Lung (tissue), 11 donors: ENCODE measurements at regions not wholly inside any gene's neighbourhood (a gene's known extent, or its start where the extent isn't known, plus 50 kb on each side); places are given as distances from the start of the nearest gene placed in this dataset.
A peak's percentile ranks its signal among the peaks of the same experiment; 100 is the strongest.

Source experiments
- ATAC-seq: fragments of 200-7000 bp; cut with Tn5 transposase; one replicate; pipeline ENCODE4 v1.9.1; 2020; ENCODE audit warnings: moderate number of reproducible peaks; ENCODE audit not compliant: insufficient read depth, low FRiP score
- DNase-seq, 3 donors: peaks; one replicate each; pipeline ENCODE4 v3.0.0-alpha.2; 2013 to 2017
- H3K27ac ChIP-seq, 2 donors: one replicate each; pipeline ENCODE4 v1.5.1; 2013; ENCODE audit warnings: mild to moderate bottlenecking in 2 of 2, moderate library complexity in 2 of 2, control low read depth in 1 of 2, inconsistent platforms in 1 of 2, low read depth in 1 of 2, low read length in 1 of 2
- H3K27me3 ChIP-seq, 3 donors: one replicate each; pipeline ENCODE4 v1.5.1; 2013; ENCODE audit warnings: low read length in 2 of 3; ENCODE audit not compliant: control insufficient read depth in 3 of 3, insufficient read depth in 3 of 3
- H3K36me3 ChIP-seq, 4 donors: one replicate each; pipeline ENCODE4 v1.5.1; 2013; ENCODE audit warnings: low read length in 4 of 4, mild to moderate bottlenecking in 1 of 4, moderate library complexity in 1 of 4; ENCODE audit not compliant: control insufficient read depth in 4 of 4, insufficient read depth in 4 of 4
- H3K4me1 ChIP-seq, 5 donors: one replicate each; pipeline ENCODE4 v1.5.1; 2013; ENCODE audit warnings: low read length in 5 of 5, mild to moderate bottlenecking in 2 of 5, moderate library complexity in 1 of 5; ENCODE audit not compliant: control insufficient read depth in 5 of 5, insufficient read depth in 5 of 5
- H3K4me3 ChIP-seq: one replicate; pipeline ENCODE4 v1.5.1; 2013; ENCODE audit warnings: mild to moderate bottlenecking, control low read depth, moderate library complexity
- H3K9ac ChIP-seq, 2 donors: one replicate each; pipeline ENCODE4 v1.5.1; 2013; ENCODE audit warnings: low read length in 2 of 2, control low read depth in 1 of 2; ENCODE audit not compliant: insufficient read depth in 1 of 2
- H3K9me3 ChIP-seq, 4 donors: one replicate each; pipeline ENCODE4 v1.5.1; 2013; ENCODE audit warnings: low read length in 3 of 4, mild to moderate bottlenecking in 1 of 4, moderate library complexity in 1 of 4; ENCODE audit not compliant: control insufficient read depth in 4 of 4, insufficient read depth in 3 of 4
- whole genome bisulfite sequencing, 2 donors: extraction: QIAGEN DNeasy Blood & Tissue Kit; methylation state at CpG; one replicate each; pipeline ENCODE4 v1.1.7; 2013; 5-methylcytosine and 5-hydroxymethylcytosine counted together
- TF ChIP-seq, protein P1 (sequence below): IDR thresholded peaks from 2 replicates; pipeline ENCODE4 v1.5.1; 2012; ENCODE audit warnings: mild to moderate bottlenecking; ENCODE audit errors: control extremely low read depth, extremely low read depth
- donor health status: control.
- donor health status: control.
- donor health status: Bipolar disorder and iron deficiency.
- donor health status: healthy.
- donor health status: DM: yes; HTN: yes; CAD: no.

DNA sequence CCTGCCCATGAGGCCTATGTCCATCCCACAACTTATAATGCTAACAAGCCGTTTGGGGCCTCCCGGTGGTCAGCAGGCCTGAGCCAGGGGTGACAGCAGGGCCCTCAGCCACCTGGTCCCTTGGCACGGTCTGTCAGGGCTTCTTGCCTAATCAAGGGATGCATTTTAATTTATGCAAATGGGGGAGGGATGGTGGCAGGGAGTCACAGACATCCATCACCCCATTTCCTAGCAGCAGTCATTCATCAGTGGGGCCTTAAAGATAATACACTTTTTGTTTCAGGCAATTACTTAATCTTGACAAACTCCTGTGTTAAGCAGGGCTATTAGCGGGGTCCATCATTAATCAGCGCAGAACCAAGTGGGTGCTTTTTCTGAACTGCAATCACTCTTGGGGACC, 174.5 kb downstream of the GLI2 start:
- Histone ChIP-seq H3K36me3 (no peaks in the 10 kb centered on the region), H3K9me3 (peaks cover 0 to 1% (median 0%) of the 10 kb centered on the region in 4 donors), H3K27me3 (peaks cover 0 to 3% (median 0%) of the 10 kb centered on the region in 3 donors), H3K4me1 (peaks cover 12 to 78% (median 43%) of the 10 kb centered on the region in 5 donors), H3K9ac (peak overlapping the region in 1 of 2 donors; percentile 19), H3K27ac (no peak overlapping the region), H3K4me3 (no peak overlapping the region)
- ATAC-seq, result no peak
- 87 to 88% methylated on average over 5 of the region's 5 CpGs for WGBS, 2 donors
- TF ChIP-seq, protein P1, sequence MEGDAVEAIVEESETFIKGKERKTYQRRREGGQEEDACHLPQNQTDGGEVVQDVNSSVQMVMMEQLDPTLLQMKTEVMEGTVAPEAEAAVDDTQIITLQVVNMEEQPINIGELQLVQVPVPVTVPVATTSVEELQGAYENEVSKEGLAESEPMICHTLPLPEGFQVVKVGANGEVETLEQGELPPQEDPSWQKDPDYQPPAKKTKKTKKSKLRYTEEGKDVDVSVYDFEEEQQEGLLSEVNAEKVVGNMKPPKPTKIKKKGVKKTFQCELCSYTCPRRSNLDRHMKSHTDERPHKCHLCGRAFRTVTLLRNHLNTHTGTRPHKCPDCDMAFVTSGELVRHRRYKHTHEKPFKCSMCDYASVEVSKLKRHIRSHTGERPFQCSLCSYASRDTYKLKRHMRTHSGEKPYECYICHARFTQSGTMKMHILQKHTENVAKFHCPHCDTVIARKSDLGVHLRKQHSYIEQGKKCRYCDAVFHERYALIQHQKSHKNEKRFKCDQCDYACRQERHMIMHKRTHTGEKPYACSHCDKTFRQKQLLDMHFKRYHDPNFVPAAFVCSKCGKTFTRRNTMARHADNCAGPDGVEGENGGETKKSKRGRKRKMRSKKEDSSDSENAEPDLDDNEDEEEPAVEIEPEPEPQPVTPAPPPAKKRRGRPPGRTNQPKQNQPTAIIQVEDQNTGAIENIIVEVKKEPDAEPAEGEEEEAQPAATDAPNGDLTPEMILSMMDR, result no peak
- DNase-seq, result peak in 1 of 3 donors; percentile 29

DNA sequence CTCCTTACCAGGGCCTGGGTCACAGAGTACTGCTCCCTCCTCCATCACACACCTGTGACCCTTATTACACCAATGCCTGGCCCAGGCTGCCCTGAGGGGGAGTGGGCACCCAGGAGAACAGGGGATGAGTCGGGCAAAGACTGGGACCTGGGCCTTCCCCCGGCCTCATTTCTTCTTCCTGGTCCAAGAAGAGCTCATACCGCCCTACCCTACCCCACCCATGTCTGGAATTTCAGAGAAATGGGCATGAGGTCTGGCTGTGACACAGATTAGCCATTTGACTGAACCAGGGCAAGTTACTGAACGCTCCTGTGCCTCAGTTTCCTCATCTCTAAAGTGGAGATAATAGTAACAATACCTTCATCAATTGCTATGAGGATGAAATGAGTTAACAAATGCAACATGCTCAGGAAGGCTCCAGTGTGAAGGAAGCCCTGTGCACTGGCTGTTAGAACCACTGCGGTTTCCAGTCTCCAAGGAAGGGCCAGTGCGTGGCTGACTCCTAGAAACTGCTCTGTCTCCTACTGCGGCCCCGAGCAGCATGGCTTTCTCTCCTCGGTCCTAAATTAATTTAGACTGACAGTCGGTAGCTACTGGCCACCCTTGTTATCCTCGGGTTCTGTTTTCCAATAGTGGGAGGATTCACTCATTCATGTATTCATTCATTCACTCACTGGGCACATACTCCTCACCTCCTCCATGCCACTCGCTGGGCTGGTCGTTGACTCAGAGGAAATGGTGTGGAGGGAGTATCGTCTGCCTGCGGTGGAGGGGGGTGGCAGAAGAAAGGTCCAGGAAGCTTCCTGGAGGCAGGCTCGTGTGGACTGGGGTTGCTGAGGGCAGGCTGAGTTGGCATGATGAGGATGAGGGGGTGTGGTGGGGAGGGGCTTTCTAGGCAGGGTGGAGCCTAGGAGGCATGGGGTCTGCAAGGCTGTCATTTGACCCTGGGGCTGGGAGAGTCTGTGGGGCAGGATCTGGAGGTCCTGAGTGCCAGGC, 175.6 kb downstream of the GLI2 start:
- 75 to 87% methylated on average over 16 of the region's 16 CpGs for WGBS, 2 donors
- no peaks in the 10 kb centered on the region for H3K36me3 ChIP-seq
- H3K27ac ChIP-seq, result no peak overlapping the region
- peaks cover 0 to 1% (median 0%) of the 10 kb centered on the region in 4 donors for H3K9me3 ChIP-seq
- no peak for ATAC-seq
- TF ChIP-seq, protein P1, result no peak
- no peak for DNase-seq
- H3K4me1 ChIP-seq, result peaks cover 16 to 80% (median 46%) of the 10 kb centered on the region in 5 donors
- H3K27me3 ChIP-seq, result peaks cover 0 to 3% (median 0%) of the 10 kb centered on the region in 3 donors
- no peak overlapping the region for H3K4me3 ChIP-seq
- H3K9ac ChIP-seq, result peak overlapping the region in 1 of 2 donors; percentile 17

DNA sequence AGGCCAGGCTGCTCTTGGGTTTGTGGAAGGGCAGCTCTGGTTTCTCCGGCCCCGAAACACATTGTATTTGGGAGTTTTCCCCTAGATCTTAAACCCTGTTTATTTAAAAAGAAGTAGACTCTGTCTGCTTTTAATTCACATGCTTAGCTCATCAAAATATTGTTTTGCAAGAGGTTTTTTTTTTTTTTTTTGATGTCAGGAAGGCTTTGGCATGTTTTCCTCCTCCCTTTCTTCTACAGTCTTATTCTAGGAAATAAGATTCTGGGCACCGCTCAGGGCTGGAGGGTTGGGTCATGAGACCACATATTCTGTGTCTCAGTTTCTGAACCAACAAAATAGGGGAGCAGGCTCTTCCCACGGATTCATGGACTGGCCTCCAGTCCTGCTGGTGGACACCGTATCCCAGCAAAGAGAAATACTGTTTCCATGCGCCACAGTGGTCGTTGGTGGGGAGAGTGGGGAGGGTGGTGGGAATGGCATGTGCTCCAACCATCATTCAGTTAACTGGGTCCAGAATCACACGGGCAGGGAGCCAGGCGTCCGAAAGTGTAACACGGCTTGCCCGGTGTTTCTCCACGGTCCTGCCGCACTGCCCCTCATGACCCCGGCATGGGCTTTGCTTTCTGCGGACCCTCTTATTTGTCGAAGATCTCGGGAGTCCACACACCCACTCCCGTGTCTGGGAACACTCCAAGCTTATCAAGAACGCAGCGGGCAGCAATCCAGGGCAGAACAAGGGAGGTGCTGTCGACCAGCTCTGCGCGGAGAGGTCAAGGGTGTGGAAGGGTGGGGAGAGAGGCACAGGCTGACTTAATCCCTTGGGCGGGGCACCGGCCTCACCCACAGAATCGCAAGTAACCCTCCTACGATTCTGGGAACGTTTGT, 176.7 kb downstream of the GLI2 start:
- Histone ChIP-seq H3K27ac (peak overlapping the region in 1 of 2 donors; percentile 9), H3K9me3 (peaks cover 0 to 1% (median 0%) of the 10 kb centered on the region in 4 donors), H3K9ac (peak overlapping the region in 1 of 2 donors; percentile 4), H3K4me1 (peaks cover 16 to 82% (median 46%) of the 10 kb centered on the region in 5 donors), H3K36me3 (no peaks in the 10 kb centered on the region), H3K27me3 (peaks cover 0 to 3% (median 0%) of the 10 kb centered on the region in 3 donors), H3K4me3 (no peak overlapping the region)
- TF ChIP-seq, protein P1, result no peak
- WGBS, 2 donors, result 58 to 80% methylated on average over 29 of the region's 29 CpGs
- peak; percentile 60 for ATAC-seq
- peak in 2 of 3 donors; percentile 83 to 91 for DNase-seq
